Activated CD4-positive, CD25-positive, alpha-beta regulatory T cell treated with anti-CD3 and anti-CD28 coated beads, Interleukin-2, amount 50 U/mL, for 72 hours (primary cell): ENCODE measurements at regions not wholly inside any gene's neighbourhood (a gene's known extent, or its start where the extent isn't known, plus 50 kb on each side); places are given as distances from the start of the nearest gene placed in this dataset.

Experiments used
- DNase-seq: peaks from one replicate; pipeline ENCODE4 v3.0.0; 2021

DNA sequence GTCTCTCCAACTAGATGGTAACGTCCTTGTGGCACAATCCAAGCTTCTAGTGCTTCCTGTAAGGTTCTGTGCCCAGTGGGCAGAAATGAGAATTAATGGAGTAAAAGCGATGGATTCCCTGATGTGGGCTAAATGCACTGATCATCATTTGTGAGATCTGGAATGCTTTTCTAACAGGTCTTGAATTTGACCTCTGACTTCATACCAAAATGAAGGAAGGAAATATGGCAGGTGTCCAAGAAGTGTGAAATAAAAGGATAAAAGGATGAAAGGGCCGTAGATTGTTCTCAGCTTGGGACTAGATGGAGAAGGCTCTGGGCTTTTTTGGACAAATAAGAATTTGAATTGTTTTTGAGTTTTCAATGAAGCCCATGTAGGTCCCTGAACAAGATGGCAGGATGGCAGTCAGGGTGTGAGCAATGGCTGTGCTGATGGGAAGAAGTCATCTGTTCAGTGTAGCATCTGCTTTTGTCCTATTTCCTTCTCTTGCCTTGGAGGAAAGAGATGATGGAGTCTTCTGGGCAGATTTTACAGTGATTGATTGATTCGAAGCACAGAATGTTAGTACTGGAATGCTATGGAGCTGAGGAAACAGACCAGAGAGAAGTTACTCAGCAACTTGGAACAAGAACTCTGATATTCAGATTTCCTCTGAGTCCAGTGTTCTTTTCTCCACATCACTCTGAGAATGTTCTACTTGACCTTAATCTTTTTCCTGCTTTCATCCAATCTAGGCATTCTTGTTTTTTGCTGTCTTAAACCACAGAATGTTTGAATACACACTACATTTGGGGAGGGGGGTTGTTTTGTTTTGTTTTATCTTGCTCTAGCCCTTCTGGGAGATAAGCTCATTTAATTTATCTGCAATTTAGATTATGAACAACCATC, 286.0 kb downstream of the HLX start:
- no peak for DNase-seq

GRCh38 chr1:221165839-221166500, 286.7 kb downstream of the HLX start:
- DNase-seq, result no peak

DNA sequence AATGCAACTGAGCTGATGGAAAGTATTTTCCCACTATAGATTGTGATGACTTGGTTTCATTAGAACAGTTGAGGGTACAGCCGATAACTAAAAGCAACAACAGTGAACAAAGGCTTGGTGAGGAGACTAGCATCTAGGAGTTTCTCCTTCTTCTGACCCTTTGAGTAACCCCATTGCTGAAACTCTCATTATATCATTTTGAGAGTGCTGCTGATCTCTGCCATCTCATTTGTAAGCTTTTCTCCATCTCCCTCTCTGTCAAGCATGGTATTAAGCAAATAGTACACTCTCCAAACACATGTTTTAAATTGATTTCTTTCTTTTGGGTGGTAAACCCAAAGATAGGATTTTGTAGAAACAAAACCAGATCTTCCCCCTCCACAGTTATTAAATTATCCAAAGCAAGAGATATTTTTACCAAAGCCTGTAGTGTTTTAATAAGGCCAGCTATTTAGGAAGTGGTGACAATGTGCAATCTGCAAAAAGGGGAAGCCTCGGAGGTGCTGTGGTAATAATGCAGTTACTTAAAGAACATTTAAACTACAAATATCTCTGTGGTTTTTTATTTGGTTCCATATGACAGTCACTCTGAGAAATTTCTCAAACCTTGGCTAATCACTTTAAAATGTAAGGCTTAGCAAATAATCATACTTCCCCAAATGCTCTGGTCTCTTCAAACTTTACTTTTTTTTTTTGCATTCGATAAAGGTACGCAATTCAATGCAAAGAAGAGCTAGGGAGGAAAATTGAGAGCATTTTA, 287.5 kb downstream of the HLX start:
- DNase-seq, result no peak

- no peak for DNase-seq
Observed at GRCh38 chr1:221169447-221169889, 290.2 kb downstream of the HLX start.

DNA sequence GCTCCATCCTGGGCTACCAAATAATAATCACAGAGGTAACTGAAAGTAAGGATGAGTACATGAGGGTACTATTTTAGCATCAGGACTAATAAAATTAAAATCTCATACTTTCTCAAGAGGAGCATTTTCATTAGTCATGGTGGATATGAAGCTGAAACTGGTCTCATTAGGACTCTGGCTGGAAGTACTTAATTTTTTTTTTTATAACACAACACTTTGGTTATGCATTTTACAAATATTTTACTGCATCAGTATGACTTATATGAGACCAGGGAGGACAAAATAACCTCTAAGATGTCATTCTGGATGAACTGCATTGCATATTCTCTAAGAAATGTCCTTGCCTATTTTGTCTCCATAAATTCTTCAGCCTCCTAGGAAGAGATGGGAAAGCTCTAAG, 290.9 kb downstream of the HLX start:
- DNase-seq, result no peak

DNA sequence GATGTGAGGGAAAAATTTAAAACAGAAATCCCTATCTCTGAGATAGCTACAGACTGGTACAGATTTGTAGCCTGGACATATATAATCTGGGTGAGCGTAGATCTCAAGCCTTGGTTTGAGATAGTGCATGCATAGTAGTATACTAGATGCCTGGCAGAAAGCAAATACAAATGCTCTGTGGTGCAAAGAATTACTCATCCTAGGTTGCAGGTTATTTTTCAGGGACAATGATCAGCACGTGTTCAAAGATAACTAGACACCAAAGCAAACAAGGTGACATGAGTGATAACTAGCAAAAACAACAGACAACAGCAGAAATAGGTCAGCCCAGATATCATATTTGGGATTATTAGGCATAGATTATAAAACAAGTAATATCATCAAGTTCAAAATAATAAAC, 292.5 kb downstream of the HLX start:
- no peak for DNase-seq

DNA sequence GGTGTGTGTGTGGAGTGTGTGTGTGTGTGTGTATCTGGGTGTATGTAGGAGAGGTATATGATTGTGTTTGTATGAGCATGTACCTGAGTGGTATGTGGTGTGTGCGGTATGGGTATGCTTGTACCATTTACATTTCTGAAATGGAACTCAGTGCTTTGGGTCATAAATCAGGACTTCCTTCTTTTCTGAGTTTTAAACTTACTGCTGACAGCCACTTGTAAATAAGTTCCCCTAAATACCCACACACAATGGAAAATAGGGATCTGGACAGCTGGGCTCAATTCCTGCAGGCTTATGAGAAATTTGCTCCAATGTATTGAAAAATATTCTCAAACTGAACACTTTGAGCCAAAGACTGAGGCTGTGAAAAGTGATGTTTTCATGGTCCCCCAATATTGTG, 293.6 kb downstream of the HLX start:
- DNase-seq, result no peak

DNA sequence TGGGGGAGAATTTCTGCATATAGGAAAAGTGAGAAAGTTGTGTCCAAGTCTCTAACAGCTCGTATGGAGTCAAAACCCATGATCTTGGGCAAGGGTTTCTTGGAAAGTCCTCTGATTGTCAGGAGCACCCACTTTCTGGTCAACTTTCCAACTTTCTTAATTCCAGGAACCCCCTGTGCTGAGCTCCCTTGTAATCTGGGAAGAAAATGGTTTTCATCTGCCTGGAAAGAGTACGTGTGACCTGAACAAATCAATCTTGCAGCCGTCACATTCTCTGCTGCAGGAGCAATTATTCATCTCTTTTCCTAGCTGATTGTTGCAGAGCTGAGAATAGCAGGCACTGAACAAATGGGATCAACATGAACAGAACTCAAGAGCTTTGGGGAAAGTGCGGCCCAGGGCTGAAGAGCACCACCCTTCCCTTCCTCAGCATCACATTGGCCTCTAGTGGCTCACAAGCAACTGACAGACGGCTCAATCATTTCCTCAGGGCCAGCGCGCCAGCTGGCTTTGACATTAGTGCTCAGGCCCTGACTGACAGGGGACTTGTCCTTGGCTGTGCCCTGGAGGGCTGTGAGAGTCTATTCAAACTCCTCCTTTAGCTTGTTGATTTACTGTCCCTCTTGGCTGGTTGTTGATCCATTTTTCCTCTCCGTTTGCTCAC, 295.2 kb downstream of the HLX start:
- DNase-seq, result no peak

DNA sequence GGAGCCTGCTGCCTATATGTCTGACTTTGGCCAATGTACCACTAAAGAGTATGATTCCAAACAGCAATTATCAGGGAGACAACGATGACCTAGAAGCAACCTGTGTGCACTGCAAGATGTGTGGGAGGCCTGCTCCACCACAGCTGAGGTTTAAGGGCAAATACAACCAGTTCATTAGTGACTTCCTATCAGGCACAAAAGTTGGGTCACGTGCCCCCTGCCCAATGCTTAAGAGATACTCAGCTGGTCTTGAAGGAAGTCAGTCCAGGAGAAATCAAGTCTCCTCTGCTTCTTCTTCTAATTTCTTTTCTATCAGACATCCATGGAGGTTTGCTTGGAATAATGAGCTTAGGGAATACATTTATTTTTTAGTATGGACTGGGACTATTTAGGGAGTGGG, 296.0 kb downstream of the HLX start:
- no peak for DNase-seq

- no peak for DNase-seq
Observed at GRCh38 chr1:221180704-221181368, 301.6 kb downstream of the HLX start.

- no peak for DNase-seq
Observed at GRCh38 chr1:221182791-221183533, 303.7 kb downstream of the HLX start.

- no peak for DNase-seq
Observed at GRCh38 chr1:221184131-221184794, 305.0 kb downstream of the HLX start.

- DNase-seq, result no peak
Observed at GRCh38 chr1:221187174-221187573, 307.9 kb downstream of the HLX start.

DNA sequence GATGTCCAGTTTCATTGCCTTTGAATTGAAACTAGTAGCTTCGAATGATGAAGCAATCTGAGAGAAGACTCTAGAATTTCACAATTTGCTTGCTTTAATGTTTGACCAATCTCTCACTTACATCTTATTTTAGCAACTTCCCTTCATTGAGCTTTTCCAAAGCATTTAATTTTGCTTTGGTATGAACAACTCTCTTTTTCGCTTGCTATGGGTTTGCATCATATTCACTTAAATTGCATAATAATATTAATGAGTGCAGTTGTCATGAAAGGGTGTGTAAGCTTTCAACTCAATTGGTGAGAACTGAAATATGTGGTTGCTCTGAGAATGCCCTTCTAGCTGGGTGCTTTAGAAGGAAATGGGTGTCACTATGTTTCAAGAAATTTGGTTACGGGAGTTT, 309.2 kb downstream of the HLX start:
- DNase-seq, result no peak

- DNase-seq, result no peak
Observed at GRCh38 chr1:221190249-221190648, 311.0 kb downstream of the HLX start.

DNA sequence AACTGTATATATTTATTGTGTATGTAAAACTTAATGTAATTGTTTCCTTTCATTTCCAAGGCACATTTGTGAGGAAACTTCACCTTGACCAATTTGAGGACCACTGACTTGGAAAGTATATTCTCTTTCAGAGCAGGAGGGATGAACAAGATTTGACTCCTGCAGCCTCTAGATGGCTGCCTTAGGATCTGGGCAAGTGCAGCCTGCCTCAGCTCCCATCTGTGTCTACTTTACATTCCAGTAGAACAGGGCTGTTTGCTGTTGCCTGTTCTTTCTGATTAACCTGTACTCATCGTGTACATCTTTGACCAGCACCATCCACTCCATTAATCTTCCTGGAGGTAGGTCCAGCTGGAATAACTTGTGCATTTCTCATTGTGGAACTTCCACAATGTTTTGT, 312.8 kb downstream of the HLX start:
- DNase-seq, result no peak

DNA sequence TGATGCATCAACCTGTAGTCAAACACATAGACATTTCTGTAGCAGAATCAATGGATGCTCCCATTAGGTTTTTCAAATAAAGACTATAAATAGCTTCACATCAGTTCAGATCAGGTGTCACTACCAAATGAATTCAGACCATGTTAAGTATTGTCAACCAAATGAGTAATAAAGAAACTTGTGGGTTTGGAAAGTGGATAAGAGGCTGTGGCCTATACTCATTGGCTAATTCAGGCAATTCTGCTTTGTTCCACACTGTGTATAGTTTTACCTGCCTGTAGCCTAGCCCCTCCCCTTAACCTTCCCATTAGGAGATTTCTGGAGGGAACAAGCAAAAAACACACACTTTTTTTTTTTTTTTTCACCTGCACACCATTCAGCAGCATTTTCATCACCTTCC, 321.2 kb downstream of the HLX start:
- no peak for DNase-seq

DNA sequence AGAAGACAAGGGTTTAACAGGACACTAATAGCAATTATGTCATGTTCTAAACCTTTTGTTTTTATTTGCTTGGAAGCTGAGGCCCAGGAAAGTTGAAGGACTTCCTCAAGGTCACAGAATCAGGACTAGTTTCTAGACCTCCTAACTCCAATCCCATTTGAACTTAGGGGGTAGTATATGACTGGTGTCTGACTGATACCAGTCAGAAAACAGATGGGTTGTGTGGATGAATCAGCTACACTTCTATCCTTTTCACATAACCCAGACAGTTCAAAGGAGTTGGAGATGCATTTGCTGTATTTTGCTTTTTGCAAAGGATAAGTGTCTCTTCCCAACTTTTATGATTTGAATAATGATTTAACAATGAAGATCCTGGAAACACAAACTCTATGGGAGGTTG, 322.5 kb downstream of the HLX start:
- DNase-seq, result no peak

DNA sequence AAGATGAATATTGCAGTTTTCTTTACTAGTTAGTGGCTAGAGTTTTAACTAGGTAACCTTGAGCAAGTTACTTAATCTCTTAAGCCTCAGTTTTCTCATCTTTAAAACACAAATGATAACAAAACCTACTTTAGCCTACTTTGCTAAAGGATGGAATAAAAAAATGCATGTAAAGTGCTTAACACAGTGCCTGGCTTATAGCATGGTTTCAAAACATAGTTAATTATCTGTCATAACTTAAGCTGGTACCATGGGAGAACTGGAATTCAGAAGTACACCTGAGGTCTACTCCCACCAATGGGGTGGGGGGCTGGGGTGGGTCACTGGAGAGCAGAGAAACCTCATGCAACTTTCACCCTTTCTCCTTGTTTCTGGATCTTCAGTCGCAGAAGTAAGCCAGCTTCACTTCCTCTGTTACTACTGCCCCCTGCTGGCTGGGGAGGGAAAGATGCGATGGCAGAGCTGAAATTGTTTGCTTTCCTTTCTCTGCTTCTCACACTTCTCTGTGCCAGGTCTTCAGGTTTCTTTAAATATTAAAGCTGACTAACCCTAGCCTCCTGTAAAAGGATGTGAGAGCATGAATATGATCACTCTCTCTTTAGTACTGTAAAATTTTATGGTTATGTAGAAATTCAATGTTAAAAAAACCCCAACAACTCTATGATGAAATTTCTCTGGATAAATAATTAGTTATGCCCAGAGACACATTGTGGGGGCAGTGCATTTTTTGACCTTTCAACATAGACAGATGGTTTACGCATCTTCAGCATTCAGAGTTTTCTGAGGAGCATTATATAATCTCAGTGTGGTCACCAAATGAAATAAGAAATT, 324.2 kb downstream of the HLX start:
- peak; percentile 61 for DNase-seq
